ENCODE measurements at regions not wholly inside any gene's neighbourhood (a gene's known extent, or its start where the extent isn't known, plus 50 kb on each side); places are given as distances from the start of the nearest gene placed in this dataset.

GRCh38 chr15:25181293-25182097 lies 226.7 kb downstream of the SNRPN start:
- Mint-ChIP-seq H3K9me3 (peaks cover 0 to 78% of the 10 kb centered on the region in 2 donors), H3K27me3 (no peaks in the 10 kb centered on the region), H3K27ac (no peak overlapping the region), H3K4me1 (no peaks in the 10 kb centered on the region), H3K4me3 (no peak overlapping the region)
- ATAC-seq = no peak
- peak in 1 of 2 donors; percentile 2 for DNase-seq

GRCh38 chr15:25182098-25182478 lies 227.3 kb downstream of the SNRPN start:
- ATAC-seq = no peak
- Mint-ChIP-seq H3K4me1 (no peaks in the 10 kb centered on the region), H3K27ac (no peak overlapping the region), H3K9me3 (peaks cover 0 to 78% of the 10 kb centered on the region in 2 donors), H3K27me3 (no peaks in the 10 kb centered on the region), H3K4me3 (no peak overlapping the region)
- no peak for DNase-seq

- ATAC-seq (no peak), DNase-seq (no peak)
- Mint-ChIP-seq H3K9me3 (peaks cover 0 to 78% of the 10 kb centered on the region in 2 donors), H3K4me3 (no peak overlapping the region), H3K4me1 (no peaks in the 10 kb centered on the region), H3K27me3 (no peaks in the 10 kb centered on the region), H3K27ac (no peak overlapping the region)
Observed at GRCh38 chr15:25182736-25183445, 228.1 kb downstream of the SNRPN start.

GRCh38 chr15:25183581-25184251 lies 228.9 kb downstream of the SNRPN start:
- H3K4me3 Mint-ChIP-seq = no peak overlapping the region
- ATAC-seq = no peak
- H3K4me1 Mint-ChIP-seq = no peaks in the 10 kb centered on the region

GRCh38 chr15:25184356-25185155 lies 229.8 kb downstream of the SNRPN start:
- DNase-seq (no peak), ATAC-seq (no peak)
- Mint-ChIP-seq H3K4me3 (no peak overlapping the region), H3K9me3 (peaks cover 0 to 80% of the 10 kb centered on the region in 2 donors), H3K27ac (no peak overlapping the region), H3K27me3 (no peaks in the 10 kb centered on the region), H3K4me1 (no peaks in the 10 kb centered on the region)

More at GRCh38 chr15:25183581-25184251, 228.9 kb downstream of the SNRPN start:
- DNase-seq = no peak
- no peak overlapping the region for H3K27ac Mint-ChIP-seq
- H3K9me3 Mint-ChIP-seq = peaks cover 0 to 80% of the 10 kb centered on the region in 2 donors
- H3K27me3 Mint-ChIP-seq = no peaks in the 10 kb centered on the region

- Mint-ChIP-seq H3K27ac (no peak overlapping the region), H3K4me3 (no peak overlapping the region), H3K4me1 (no peaks in the 10 kb centered on the region), H3K9me3 (peaks cover 0 to 82% of the 10 kb centered on the region in 2 donors), H3K27me3 (no peaks in the 10 kb centered on the region)
- no peak for DNase-seq
- ATAC-seq = no peak
Observed at GRCh38 chr15:25185156-25185710, 230.4 kb downstream of the SNRPN start.

GRCh38 chr15:25185791-25186190 lies 231.0 kb downstream of the SNRPN start:
- DNase-seq (no peak), ATAC-seq (no peak)
- peaks cover 0 to 79% of the 10 kb centered on the region in 2 donors for H3K9me3 Mint-ChIP-seq
- H3K27me3 Mint-ChIP-seq = no peaks in the 10 kb centered on the region
- no peak overlapping the region for H3K27ac Mint-ChIP-seq
- H3K4me3 Mint-ChIP-seq = no peak overlapping the region
- no peaks in the 10 kb centered on the region for H3K4me1 Mint-ChIP-seq

GRCh38 chr15:25186411-25186810 lies 231.6 kb downstream of the SNRPN start:
- Mint-ChIP-seq H3K9me3 (peaks cover 0 to 80% of the 10 kb centered on the region in 2 donors), H3K4me1 (no peaks in the 10 kb centered on the region), H3K27ac (no peak overlapping the region), H3K4me3 (no peak overlapping the region), H3K27me3 (no peaks in the 10 kb centered on the region)
- ATAC-seq (no peak), DNase-seq (no peak)

- Mint-ChIP-seq H3K4me3 (no peak overlapping the region), H3K4me1 (no peaks in the 10 kb centered on the region), H3K27me3 (no peaks in the 10 kb centered on the region), H3K9me3 (peaks cover 0 to 80% of the 10 kb centered on the region in 2 donors), H3K27ac (no peak overlapping the region)
- DNase-seq (no peak), ATAC-seq (no peak)
Observed at GRCh38 chr15:25186906-25187645, 232.3 kb downstream of the SNRPN start.

- DNase-seq = no peak
- Mint-ChIP-seq H3K27me3 (no peaks in the 10 kb centered on the region), H3K27ac (no peak overlapping the region), H3K4me1 (no peaks in the 10 kb centered on the region), H3K4me3 (no peak overlapping the region), H3K9me3 (peaks cover 0 to 80% of the 10 kb centered on the region in 2 donors)
- no peak for ATAC-seq
Observed at GRCh38 chr15:25188051-25188450, 233.3 kb downstream of the SNRPN start.

GRCh38 chr15:25188551-25189101 lies 233.8 kb downstream of the SNRPN start:
- ATAC-seq = no peak
- Mint-ChIP-seq H3K27me3 (no peaks in the 10 kb centered on the region), H3K4me3 (no peak overlapping the region), H3K27ac (no peak overlapping the region), H3K4me1 (no peaks in the 10 kb centered on the region), H3K9me3 (peaks cover 0 to 83% of the 10 kb centered on the region in 2 donors)
- no peak for DNase-seq

- H3K9me3 Mint-ChIP-seq = peaks cover 0 to 83% of the 10 kb centered on the region in 2 donors
- H3K27me3 Mint-ChIP-seq = no peaks in the 10 kb centered on the region
- no peak overlapping the region for H3K4me3 Mint-ChIP-seq
- no peak overlapping the region for H3K27ac Mint-ChIP-seq
- DNase-seq = no peak
- no peaks in the 10 kb centered on the region for H3K4me1 Mint-ChIP-seq
- no peak for ATAC-seq
Observed at GRCh38 chr15:25189551-25189950, 234.8 kb downstream of the SNRPN start.

GRCh38 chr15:25192651-25193050 lies 237.9 kb downstream of the SNRPN start:
- H3K27me3 Mint-ChIP-seq = no peaks in the 10 kb centered on the region
- no peaks in the 10 kb centered on the region for H3K4me1 Mint-ChIP-seq
- no peak overlapping the region for H3K27ac Mint-ChIP-seq
- no peak for ATAC-seq
- H3K9me3 Mint-ChIP-seq = peaks cover 0 to 84% of the 10 kb centered on the region in 2 donors
- H3K4me3 Mint-ChIP-seq = no peak overlapping the region
- no peak for DNase-seq

- no peak overlapping the region for H3K27ac Mint-ChIP-seq
- H3K4me1 Mint-ChIP-seq = no peaks in the 10 kb centered on the region
- DNase-seq (no peak), ATAC-seq (no peak)
- H3K27me3 Mint-ChIP-seq = no peaks in the 10 kb centered on the region
- H3K9me3 Mint-ChIP-seq = peaks cover 0 to 57% of the 10 kb centered on the region in 2 donors
- no peak overlapping the region for H3K4me3 Mint-ChIP-seq
Observed at GRCh38 chr15:25207369-25207768, 231.5 kb downstream of the UBE3A start.
